ENCODE measurements at regions not wholly inside any gene's neighbourhood (a gene's known extent, or its start where the extent isn't known, plus 50 kb on each side); places are given as distances from the start of the nearest gene placed in this dataset.

GRCh38 chr16:27685807-27686206 is 135.9 kb downstream of the KATNIP start:
- Histone ChIP-seq H3F3A (replicated peaks; ENCODE audit: insufficient read depth) (no peaks in the 10 kb centered on the region), H3K9me3 (no peaks in the 10 kb centered on the region), H3K27ac (ENCODE audit: low read depth in 2 of 2, low read length in 1 of 2) (peak overlapping the region in 1 of 2 experiments; percentile 25; a peak in 1 of 4 replicates), H3K9ac (no peak overlapping the region), H3K4me2 (no peak overlapping the region; the same call in 1 of the 2 replicates), H3K27me3 (ENCODE audit: insufficient read depth) (no peaks in the 10 kb centered on the region), H3K9me2 (no peaks in the 10 kb centered on the region), H3K4me1 (ENCODE audit: control insufficient read depth in 1 of 2, insufficient read depth in 2 of 2, low read depth in 1 of 2, low read length in 1 of 2) (peaks cover 0 to 3% of the 10 kb centered on the region in 2 experiments; a peak in 1 of 4 replicates), H4K20me1 (ENCODE audit: insufficient read depth) (no peaks in the 10 kb centered on the region), H3K79me2 (ENCODE audit: insufficient read depth) (no peaks in the 10 kb centered on the region), H3K4me3 (ENCODE audit: low read depth in 2 of 2, low read length in 1 of 2) (no peak overlapping the region), H3K36me3 (replicated peaks in 1 of 2; ENCODE audit: control insufficient read depth in 1 of 2, insufficient read depth in 2 of 2, low read length in 1 of 2) (peaks cover 2 to 26% of the 10 kb centered on the region in 2 experiments), H2AFZ (ENCODE audit: low read depth) (no peak overlapping the region)
- TF ChIP-seq EZH2phosphoT487 (IDR thresholded peaks at IDR 0.05; ENCODE audit: borderline replicate concordance, low read depth): no peak
- TF ChIP-seq TCF12 (IDR thresholded peaks at IDR 0.05): peak; percentile 18; the same call in 1 of the 2 replicates
- no peak for TF ChIP-seq GATA2 (CRISPR knock-in tag; IDR thresholded peaks at IDR 0.05)
- no peak for TF ChIP-seq NRF1 (IDR thresholded peaks at IDR 0.05; ENCODE audit: low read depth, low read length)
- TF ChIP-seq RAD21 (IDR thresholded peaks at IDR 0.05; ENCODE audit: low read length): no peak
- no peak for TF ChIP-seq MEF2A (IDR thresholded peaks at IDR 0.05; ENCODE audit: borderline replicate concordance, low read depth)
- WGBS (ENCODE audit: low lambda C conversion rate): 8% methylated on average over 1 of the region's 1 CpG
- no peak for DNase-seq
- POLR2A ChIA-PET: no interaction called here
- CTCF ChIA-PET: interaction anchor here (0.9 to 1.6 kb wide), 3 partner anchors 12 to 46 kb away, joined by 3 read pairs; no protein-coding TSS in a partner anchor

DNA sequence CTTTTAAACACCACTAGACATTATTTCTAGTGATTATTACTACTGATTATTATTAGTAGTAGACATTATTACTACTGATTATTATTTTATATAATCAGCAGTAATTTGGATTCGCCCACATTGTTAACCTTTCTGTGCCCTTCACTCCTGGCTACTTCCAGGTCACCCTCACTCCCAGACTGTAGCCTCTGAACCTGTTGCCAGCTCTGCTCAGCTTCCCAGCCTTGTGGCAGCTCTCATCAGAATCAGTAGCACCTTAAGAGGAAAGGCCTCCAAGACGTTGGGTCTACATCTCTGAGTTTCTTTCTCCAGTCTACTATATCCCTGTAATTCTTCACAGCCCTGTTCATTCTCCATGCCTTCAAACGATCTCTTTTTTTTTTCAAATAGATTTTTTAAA is 137.0 kb downstream of the KATNIP start:
- WGBS (ENCODE audit: low lambda C conversion rate): 96% methylated on average over 3 of the region's 3 CpGs

More for the DNA sequence above, 137.0 kb downstream of the KATNIP start:
- no peak overlapping the region for H3K4me2 ChIP-seq
- POLR2A ChIA-PET: no interaction called here
- H3F3A ChIP-seq (replicated peaks; ENCODE audit: insufficient read depth): no peaks in the 10 kb centered on the region
- no peak overlapping the region for H3K4me3 ChIP-seq (ENCODE audit: low read depth in 2 of 2, low read length in 1 of 2)
- no peak for DNase-seq
- no peaks in the 10 kb centered on the region for H3K27me3 ChIP-seq (ENCODE audit: insufficient read depth)
- no peaks in the 10 kb centered on the region for H3K9me3 ChIP-seq
- CTCF ChIA-PET: interaction anchor here (0.8 to 1.4 kb wide), 2 partner anchors 29 to 47 kb away, joined by 4 read pairs; no protein-coding TSS in a partner anchor
- peaks cover 0 to 3% of the 10 kb centered on the region in 2 experiments; a peak in 1 of 4 replicates for H3K4me1 ChIP-seq (ENCODE audit: control insufficient read depth in 1 of 2, insufficient read depth in 2 of 2, low read depth in 1 of 2, low read length in 1 of 2)
- H3K9me2 ChIP-seq: no peaks in the 10 kb centered on the region
- H3K36me3 ChIP-seq (replicated peaks in 1 of 2; ENCODE audit: control insufficient read depth in 1 of 2, insufficient read depth in 2 of 2, low read length in 1 of 2): peaks cover 2 to 21% of the 10 kb centered on the region in 2 experiments
- no peak overlapping the region for H3K27ac ChIP-seq (ENCODE audit: low read depth in 2 of 2, low read length in 1 of 2)
- H2AFZ ChIP-seq (ENCODE audit: low read depth): no peak overlapping the region
- no peaks in the 10 kb centered on the region for H4K20me1 ChIP-seq (ENCODE audit: insufficient read depth)
- no peaks in the 10 kb centered on the region for H3K79me2 ChIP-seq (ENCODE audit: insufficient read depth)
- TF ChIP-seq POLR2AphosphoS5 (IDR thresholded peaks at IDR 0.05; ENCODE audit: low read depth, low read length) (no peak), USF1 (IDR thresholded peaks at IDR 0.05; ENCODE audit: borderline replicate concordance, low read depth) (no peak), MXI1 (IDR thresholded peaks at IDR 0.05; ENCODE audit: low read depth, low read length) (no peak), GABPA (IDR thresholded peaks at IDR 0.05; ENCODE audit: low read depth) (no peak), PBX3 (IDR thresholded peaks at IDR 0.05) (no peak), ELF1 (IDR thresholded peaks at IDR 0.05) (no peak)
- TF ChIP-seq, protein P1, sequence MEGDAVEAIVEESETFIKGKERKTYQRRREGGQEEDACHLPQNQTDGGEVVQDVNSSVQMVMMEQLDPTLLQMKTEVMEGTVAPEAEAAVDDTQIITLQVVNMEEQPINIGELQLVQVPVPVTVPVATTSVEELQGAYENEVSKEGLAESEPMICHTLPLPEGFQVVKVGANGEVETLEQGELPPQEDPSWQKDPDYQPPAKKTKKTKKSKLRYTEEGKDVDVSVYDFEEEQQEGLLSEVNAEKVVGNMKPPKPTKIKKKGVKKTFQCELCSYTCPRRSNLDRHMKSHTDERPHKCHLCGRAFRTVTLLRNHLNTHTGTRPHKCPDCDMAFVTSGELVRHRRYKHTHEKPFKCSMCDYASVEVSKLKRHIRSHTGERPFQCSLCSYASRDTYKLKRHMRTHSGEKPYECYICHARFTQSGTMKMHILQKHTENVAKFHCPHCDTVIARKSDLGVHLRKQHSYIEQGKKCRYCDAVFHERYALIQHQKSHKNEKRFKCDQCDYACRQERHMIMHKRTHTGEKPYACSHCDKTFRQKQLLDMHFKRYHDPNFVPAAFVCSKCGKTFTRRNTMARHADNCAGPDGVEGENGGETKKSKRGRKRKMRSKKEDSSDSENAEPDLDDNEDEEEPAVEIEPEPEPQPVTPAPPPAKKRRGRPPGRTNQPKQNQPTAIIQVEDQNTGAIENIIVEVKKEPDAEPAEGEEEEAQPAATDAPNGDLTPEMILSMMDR (IDR thresholded peaks at IDR 0.05): no peak
- TF ChIP-seq, protein P2, sequence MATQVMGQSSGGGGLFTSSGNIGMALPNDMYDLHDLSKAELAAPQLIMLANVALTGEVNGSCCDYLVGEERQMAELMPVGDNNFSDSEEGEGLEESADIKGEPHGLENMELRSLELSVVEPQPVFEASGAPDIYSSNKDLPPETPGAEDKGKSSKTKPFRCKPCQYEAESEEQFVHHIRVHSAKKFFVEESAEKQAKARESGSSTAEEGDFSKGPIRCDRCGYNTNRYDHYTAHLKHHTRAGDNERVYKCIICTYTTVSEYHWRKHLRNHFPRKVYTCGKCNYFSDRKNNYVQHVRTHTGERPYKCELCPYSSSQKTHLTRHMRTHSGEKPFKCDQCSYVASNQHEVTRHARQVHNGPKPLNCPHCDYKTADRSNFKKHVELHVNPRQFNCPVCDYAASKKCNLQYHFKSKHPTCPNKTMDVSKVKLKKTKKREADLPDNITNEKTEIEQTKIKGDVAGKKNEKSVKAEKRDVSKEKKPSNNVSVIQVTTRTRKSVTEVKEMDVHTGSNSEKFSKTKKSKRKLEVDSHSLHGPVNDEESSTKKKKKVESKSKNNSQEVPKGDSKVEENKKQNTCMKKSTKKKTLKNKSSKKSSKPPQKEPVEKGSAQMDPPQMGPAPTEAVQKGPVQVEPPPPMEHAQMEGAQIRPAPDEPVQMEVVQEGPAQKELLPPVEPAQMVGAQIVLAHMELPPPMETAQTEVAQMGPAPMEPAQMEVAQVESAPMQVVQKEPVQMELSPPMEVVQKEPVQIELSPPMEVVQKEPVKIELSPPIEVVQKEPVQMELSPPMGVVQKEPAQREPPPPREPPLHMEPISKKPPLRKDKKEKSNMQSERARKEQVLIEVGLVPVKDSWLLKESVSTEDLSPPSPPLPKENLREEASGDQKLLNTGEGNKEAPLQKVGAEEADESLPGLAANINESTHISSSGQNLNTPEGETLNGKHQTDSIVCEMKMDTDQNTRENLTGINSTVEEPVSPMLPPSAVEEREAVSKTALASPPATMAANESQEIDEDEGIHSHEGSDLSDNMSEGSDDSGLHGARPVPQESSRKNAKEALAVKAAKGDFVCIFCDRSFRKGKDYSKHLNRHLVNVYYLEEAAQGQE (IDR thresholded peaks at IDR 0.05; ENCODE audit: low read depth, low read length): no peak
- no peak overlapping the region for H3K9ac ChIP-seq

Measured in SK-N-SH (cell line).